ENCODE measurements at regions not wholly inside any gene's neighbourhood (a gene's known extent, or its start where the extent isn't known, plus 50 kb on each side); places are given as distances from the start of the nearest gene placed in this dataset.
A peak's percentile ranks its signal among the peaks of the same experiment; 100 is the strongest.
"Not testable (repeated sequence)": the region's sequence is repeated elsewhere in the genome, so short reads cannot be mapped to it uniquely, and the experiment has no call there.

- Histone ChIP-seq H3K4me3 (no peak overlapping the region), H4K20me1 (ENCODE audit: insufficient read depth) (no peaks in the 10 kb centered on the region), H3K9me2 (ENCODE audit: insufficient read depth) (no peaks in the 10 kb centered on the region), H3K4me2 (no peak overlapping the region), H3F3A (ENCODE audit: insufficient read depth, low read depth) (no peaks in the 10 kb centered on the region), H3K9me3 (ENCODE audit: insufficient read depth, low read depth) (no peaks in the 10 kb centered on the region), H2AFZ (no peak overlapping the region), H3K36me3 (ENCODE audit: low read depth) (no peaks in the 10 kb centered on the region), H3K79me2 (ENCODE audit: low read depth) (no peaks in the 10 kb centered on the region), H3K4me1 (replicated peaks; ENCODE audit: insufficient read depth) (no peaks in the 10 kb centered on the region), H3K27ac (no peak overlapping the region), H3K27me3 (ENCODE audit: insufficient read depth, low read depth) (no peaks in the 10 kb centered on the region)
- ChIA-PET CTCF (no interaction called here), POLR2A (ENCODE audit: unreplicated experiment) (no interaction called here)
- DNase-seq, result peak in 1 of 2 experiments; percentile 54
- TF ChIP-seq, protein P1, sequence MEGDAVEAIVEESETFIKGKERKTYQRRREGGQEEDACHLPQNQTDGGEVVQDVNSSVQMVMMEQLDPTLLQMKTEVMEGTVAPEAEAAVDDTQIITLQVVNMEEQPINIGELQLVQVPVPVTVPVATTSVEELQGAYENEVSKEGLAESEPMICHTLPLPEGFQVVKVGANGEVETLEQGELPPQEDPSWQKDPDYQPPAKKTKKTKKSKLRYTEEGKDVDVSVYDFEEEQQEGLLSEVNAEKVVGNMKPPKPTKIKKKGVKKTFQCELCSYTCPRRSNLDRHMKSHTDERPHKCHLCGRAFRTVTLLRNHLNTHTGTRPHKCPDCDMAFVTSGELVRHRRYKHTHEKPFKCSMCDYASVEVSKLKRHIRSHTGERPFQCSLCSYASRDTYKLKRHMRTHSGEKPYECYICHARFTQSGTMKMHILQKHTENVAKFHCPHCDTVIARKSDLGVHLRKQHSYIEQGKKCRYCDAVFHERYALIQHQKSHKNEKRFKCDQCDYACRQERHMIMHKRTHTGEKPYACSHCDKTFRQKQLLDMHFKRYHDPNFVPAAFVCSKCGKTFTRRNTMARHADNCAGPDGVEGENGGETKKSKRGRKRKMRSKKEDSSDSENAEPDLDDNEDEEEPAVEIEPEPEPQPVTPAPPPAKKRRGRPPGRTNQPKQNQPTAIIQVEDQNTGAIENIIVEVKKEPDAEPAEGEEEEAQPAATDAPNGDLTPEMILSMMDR (conservative IDR thresholded peaks at IDR 0.05), result no peak
- no peak for TF ChIP-seq EZH2 (IDR thresholded peaks at IDR 0.05; ENCODE audit: low read depth)
- BruUV-seq (replicated peaks), result no TSS peak
- intact Hi-C loops (cut with micrococcal nuclease; ENCODE audit: unreplicated experiment), result no loop called here
These were observed 82.7 kb upstream of the CLINT1 start for GRCh38 chr5:157941616-157942015.

DNA sequence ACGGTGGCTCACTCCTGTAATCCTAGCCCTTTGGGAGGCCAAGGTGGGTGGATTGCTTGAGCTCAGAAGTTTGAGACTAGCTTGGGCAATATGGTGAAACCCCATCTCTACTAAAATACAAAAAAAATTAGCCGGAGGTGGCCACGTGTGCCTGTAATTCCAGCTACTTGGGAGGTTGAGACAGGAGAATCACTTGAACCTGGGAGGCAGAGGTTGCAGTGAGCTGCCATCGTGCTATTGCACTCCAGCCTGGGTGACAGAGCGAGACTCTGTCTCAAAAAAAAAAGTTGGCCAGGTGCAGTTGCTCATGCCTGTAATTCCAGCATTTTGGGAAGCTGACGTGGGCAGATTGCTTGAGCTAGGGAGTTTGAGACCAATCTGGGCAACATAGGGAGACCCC, 79.2 kb upstream of the CLINT1 start:
- BruUV-seq (replicated peaks); POLR2A ChIA-PET (ENCODE audit: unreplicated experiment): not testable (repeated sequence)

DNA sequence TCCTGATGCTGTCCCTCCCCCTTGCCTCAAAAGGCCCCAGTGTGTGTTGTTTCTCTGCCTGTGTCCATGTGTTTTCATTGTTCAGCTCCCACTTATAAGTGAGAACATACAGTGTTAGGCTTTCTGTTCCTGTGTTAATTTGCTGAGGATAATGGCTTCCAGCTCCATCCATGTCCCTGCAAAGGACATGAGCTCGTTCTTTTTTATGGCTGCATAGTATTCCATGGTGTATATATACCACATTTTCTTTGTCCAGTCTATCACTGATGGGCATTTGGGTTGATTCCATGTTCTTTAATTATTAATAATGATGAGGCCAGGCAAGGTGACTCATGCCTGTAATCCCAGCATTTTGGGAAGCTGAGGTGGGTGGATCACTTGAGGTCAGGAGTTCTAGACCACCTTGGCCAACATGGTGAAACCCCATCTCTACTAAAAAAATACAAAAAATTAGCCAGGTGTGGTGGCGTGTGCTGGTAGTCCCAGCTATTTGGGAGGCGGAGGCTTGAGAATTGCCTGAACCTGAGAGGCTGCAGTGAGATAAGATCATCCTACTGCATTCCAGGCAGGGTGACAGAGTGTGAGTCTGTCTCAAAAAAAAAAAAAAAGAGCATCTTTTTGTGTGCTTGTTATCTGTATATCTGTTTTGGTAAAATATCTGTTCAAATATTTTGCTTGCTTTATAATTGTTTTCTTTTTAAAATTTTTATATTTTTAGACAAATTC, 78.0 kb upstream of the CLINT1 start:
- H3K4me3 ChIP-seq; H3K9me2 ChIP-seq (ENCODE audit: insufficient read depth); H3K27me3 ChIP-seq (ENCODE audit: insufficient read depth, low read depth); H3K9me3 ChIP-seq (ENCODE audit: insufficient read depth, low read depth); H3K36me3 ChIP-seq (ENCODE audit: low read depth); H3F3A ChIP-seq (ENCODE audit: insufficient read depth, low read depth); BruUV-seq (replicated peaks); CTCF ChIA-PET; H3K4me1 ChIP-seq (replicated peaks; ENCODE audit: insufficient read depth); H3K4me2 ChIP-seq; H4K20me1 ChIP-seq (ENCODE audit: insufficient read depth); intact Hi-C loops (cut with micrococcal nuclease; ENCODE audit: unreplicated experiment); H2AFZ ChIP-seq; H3K27ac ChIP-seq; DNase-seq; POLR2A ChIA-PET (ENCODE audit: unreplicated experiment); H3K79me2 ChIP-seq (ENCODE audit: low read depth): not testable (repeated sequence)

More for the DNA sequence above, 79.2 kb upstream of the CLINT1 start:
- H3K4me2 ChIP-seq; H4K20me1 ChIP-seq (ENCODE audit: insufficient read depth); H3K36me3 ChIP-seq (ENCODE audit: low read depth); intact Hi-C loops (cut with micrococcal nuclease; ENCODE audit: unreplicated experiment); DNase-seq; H2AFZ ChIP-seq; H3K9me3 ChIP-seq (ENCODE audit: insufficient read depth, low read depth); CTCF ChIA-PET; H3K79me2 ChIP-seq (ENCODE audit: low read depth); H3F3A ChIP-seq (ENCODE audit: insufficient read depth, low read depth); H3K4me3 ChIP-seq; H3K27me3 ChIP-seq (ENCODE audit: insufficient read depth, low read depth); H3K27ac ChIP-seq; H3K9me2 ChIP-seq (ENCODE audit: insufficient read depth); H3K4me1 ChIP-seq (replicated peaks; ENCODE audit: insufficient read depth): not testable (repeated sequence)

GRCh38 chr5:157934600-157934999, 75.7 kb upstream of the CLINT1 start:
- Histone ChIP-seq H3K9me2 (ENCODE audit: insufficient read depth) (no peaks in the 10 kb centered on the region; the same call in 1 of the 2 replicates), H3K27ac (no peak overlapping the region), H3K79me2 (ENCODE audit: low read depth) (no peaks in the 10 kb centered on the region), H3K4me1 (replicated peaks; ENCODE audit: insufficient read depth) (no peaks in the 10 kb centered on the region), H3K9me3 (ENCODE audit: insufficient read depth, low read depth) (no peaks in the 10 kb centered on the region), H3K27me3 (ENCODE audit: insufficient read depth, low read depth) (no peaks in the 10 kb centered on the region), H3K36me3 (ENCODE audit: low read depth) (no peaks in the 10 kb centered on the region), H3F3A (ENCODE audit: insufficient read depth, low read depth) (no peaks in the 10 kb centered on the region), H2AFZ (no peak overlapping the region), H4K20me1 (ENCODE audit: insufficient read depth) (no peaks in the 10 kb centered on the region), H3K4me2 (no peak overlapping the region), H3K4me3 (no peak overlapping the region)
- CTCF ChIA-PET, result no interaction called here
- DNase-seq, result no peak
- intact Hi-C loops (cut with micrococcal nuclease; ENCODE audit: unreplicated experiment), result no loop called here
- TF ChIP-seq, protein P1 (conservative IDR thresholded peaks at IDR 0.05), result no peak
- no peak for TF ChIP-seq EZH2 (IDR thresholded peaks at IDR 0.05; ENCODE audit: low read depth)
- POLR2A ChIA-PET (ENCODE audit: unreplicated experiment), result no interaction called here
- no TSS peak for BruUV-seq (replicated peaks)
